Fibroblast of lung (primary cell): ENCODE measurements at regions not wholly inside any gene's neighbourhood (a gene's known extent, or its start where the extent isn't known, plus 50 kb on each side); places are given as distances from the start of the nearest gene placed in this dataset.

ENCODE experiments used
- EZH2 ChIP-seq: IDR thresholded peaks from 2 replicates; pipeline ENCODE4 v1.5.1; 2012; ENCODE audit warnings: low read length, control low read depth, mild to moderate bottlenecking; ENCODE audit errors: missing control alignments
- TF ChIP-seq, protein P1 (sequence below), 2 donors: IDR thresholded peaks in 1 of 2; conservative IDR thresholded peaks in 1 of 2; 1 replicate in 1 of 2; 2 replicates in 1 of 2; pipeline ENCODE4 v1.5.1; 2011 to 2012; ENCODE audit warnings: low read length in 2 of 2, control low read depth in 1 of 2, inconsistent platforms in 1 of 2, low read depth in 1 of 2, mild to moderate bottlenecking in 1 of 2

DNA sequence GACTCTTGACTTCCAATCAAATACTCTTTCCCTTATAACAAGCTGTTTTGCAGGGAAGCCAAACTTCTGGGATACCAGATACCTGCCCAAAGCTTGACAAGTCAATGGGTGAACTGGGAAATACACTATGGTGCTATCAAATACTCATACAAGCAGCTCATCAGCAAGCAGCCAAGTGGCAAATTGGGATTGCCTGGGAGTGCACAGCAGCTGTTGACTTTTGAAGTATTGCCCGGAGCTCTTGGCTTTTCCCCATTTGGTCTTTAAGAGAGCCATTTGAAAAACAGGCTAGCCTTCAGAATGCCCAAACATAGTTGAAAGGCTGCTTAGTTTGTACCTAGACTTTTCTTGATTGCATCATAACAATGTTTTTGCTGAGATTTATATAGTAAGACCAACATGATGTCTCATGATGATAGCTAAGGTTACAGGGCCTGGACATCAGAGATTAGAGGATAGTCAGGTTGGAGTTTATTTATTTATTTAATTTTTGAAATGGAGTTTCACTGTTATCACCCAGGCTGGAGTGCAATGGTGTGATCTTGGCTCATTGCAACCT lies 210.1 kb upstream of the ZNF608 start:
- TF ChIP-seq, protein P1, sequence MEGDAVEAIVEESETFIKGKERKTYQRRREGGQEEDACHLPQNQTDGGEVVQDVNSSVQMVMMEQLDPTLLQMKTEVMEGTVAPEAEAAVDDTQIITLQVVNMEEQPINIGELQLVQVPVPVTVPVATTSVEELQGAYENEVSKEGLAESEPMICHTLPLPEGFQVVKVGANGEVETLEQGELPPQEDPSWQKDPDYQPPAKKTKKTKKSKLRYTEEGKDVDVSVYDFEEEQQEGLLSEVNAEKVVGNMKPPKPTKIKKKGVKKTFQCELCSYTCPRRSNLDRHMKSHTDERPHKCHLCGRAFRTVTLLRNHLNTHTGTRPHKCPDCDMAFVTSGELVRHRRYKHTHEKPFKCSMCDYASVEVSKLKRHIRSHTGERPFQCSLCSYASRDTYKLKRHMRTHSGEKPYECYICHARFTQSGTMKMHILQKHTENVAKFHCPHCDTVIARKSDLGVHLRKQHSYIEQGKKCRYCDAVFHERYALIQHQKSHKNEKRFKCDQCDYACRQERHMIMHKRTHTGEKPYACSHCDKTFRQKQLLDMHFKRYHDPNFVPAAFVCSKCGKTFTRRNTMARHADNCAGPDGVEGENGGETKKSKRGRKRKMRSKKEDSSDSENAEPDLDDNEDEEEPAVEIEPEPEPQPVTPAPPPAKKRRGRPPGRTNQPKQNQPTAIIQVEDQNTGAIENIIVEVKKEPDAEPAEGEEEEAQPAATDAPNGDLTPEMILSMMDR (conservative IDR thresholded peaks at IDR 0.05 in 1 of 2, IDR thresholded peaks at IDR 0.05 in 1 of 2; ENCODE audit: low read depth in 1 of 2, low read length in 2 of 2): no peak
- TF ChIP-seq EZH2: no peak
